Neural progenitor cell (in vitro differentiated cells): ENCODE measurements at regions not wholly inside any gene's neighbourhood (a gene's known extent, or its start where the extent isn't known, plus 50 kb on each side); places are given as distances from the start of the nearest gene placed in this dataset.

Experiments used
- DNase-seq: peaks from one replicate; pipeline ENCODE4 v3.0.0-alpha.2; 2016; ENCODE audit warnings: low spot score
- H2AFZ ChIP-seq: fragments of 200-600 bp; sonication (generic); replicated peaks from 2 replicates; pipeline ENCODE4 v1.6.1; 2016; ENCODE audit warnings: antibody characterized with exemption
- H3F3A ChIP-seq: fragments of 200-600 bp; sonication (generic); 2 replicates; pipeline ENCODE4 v1.6.1; 2016; ENCODE audit warnings: antibody characterized with exemption, low read depth
- H3K27ac ChIP-seq: fragments of 200-600 bp; sonication (generic); 2 replicates; pipeline ENCODE4 v1.5.1; 2016; ENCODE audit warnings: mild to moderate bottlenecking
- H3K27me3 ChIP-seq: fragments of 200-600 bp; sonication (generic); 2 replicates; pipeline ENCODE4 v1.6.1; 2016; ENCODE audit warnings: mild to moderate bottlenecking, moderate library complexity
- H3K36me3 ChIP-seq: fragments of 200-600 bp; sonication (generic); 2 replicates; pipeline ENCODE4 v1.5.1; 2016
- H3K4me1 ChIP-seq: fragments of 200-600 bp; sonication (generic); 2 replicates; pipeline ENCODE4 v1.6.1; 2016; ENCODE audit warnings: mixed run types
- H3K4me2 ChIP-seq: fragments of 200-600 bp; sonication (generic); 2 replicates; pipeline ENCODE4 v1.6.1; 2016
- H3K4me3 ChIP-seq: fragments of 200-600 bp; sonication (generic); 2 replicates; pipeline ENCODE4 v1.5.1; 2016
- H3K79me2 ChIP-seq: fragments of 200-600 bp; sonication (generic); 2 replicates; pipeline ENCODE4 v1.6.1; 2016; ENCODE audit warnings: low read depth
- H3K9ac ChIP-seq: fragments of 200-600 bp; sonication (generic); 2 replicates; pipeline ENCODE4 v1.6.1; 2016
- H3K9me3 ChIP-seq: fragments of 200-600 bp; sonication (generic); 2 replicates; pipeline ENCODE4 v1.5.1; 2016; ENCODE audit warnings: low read depth
- H4K20me1 ChIP-seq: fragments of 200-600 bp; sonication (generic); 2 replicates; pipeline ENCODE4 v1.6.1; 2016; ENCODE audit warnings: low read depth
- H3K27ac Mint-ChIP-seq: 3 replicates; pipeline ENCODE4 v1.8.0; 2021; ENCODE audit warnings: mixed read lengths
- H3K27me3 Mint-ChIP-seq: 2 replicates; pipeline ENCODE4 v1.8.0; 2022; ENCODE audit warnings: low read depth, mild to moderate bottlenecking, inconsistent platforms, moderate library complexity, mixed read lengths; ENCODE audit not compliant: insufficient read depth
- H3K36me3 Mint-ChIP-seq: 3 replicates; pipeline ENCODE4 v1.8.0; 2021; ENCODE audit warnings: mixed read lengths
- H3K4me1 Mint-ChIP-seq: 3 replicates; pipeline ENCODE4 v1.8.0; 2021; ENCODE audit warnings: mixed read lengths
- H3K4me3 Mint-ChIP-seq: 3 replicates; pipeline ENCODE4 v1.8.0; 2021; ENCODE audit warnings: mild to moderate bottlenecking, moderate library complexity, mixed read lengths
- H3K9me3 Mint-ChIP-seq: 3 replicates; pipeline ENCODE4 v1.8.0; 2020; ENCODE audit warnings: mixed read lengths
- CTCF ChIP-seq: fragments of 200-600 bp; sonication (generic); IDR thresholded peaks from 2 replicates; pipeline ENCODE4 v1.5.1; 2017; ENCODE audit warnings: antibody characterized with exemption, mild to moderate bottlenecking
- EZH2 ChIP-seq: fragments of 200-600 bp; sonication (generic); IDR thresholded peaks from 2 replicates; pipeline ENCODE4 v1.6.1; 2017; ENCODE audit warnings: antibody characterized with exemption, mild to moderate bottlenecking, moderate library complexity
- EZH2phosphoT487 ChIP-seq: fragments of 200-600 bp; sonication (generic); IDR thresholded peaks from 2 replicates; pipeline ENCODE4 v1.6.1; 2017; ENCODE audit warnings: antibody characterized with exemption

- no peaks in the 10 kb centered on the region for H3K79me2 ChIP-seq
- no peak overlapping the region for H3K4me2 ChIP-seq
- Mint-ChIP-seq H3K27me3 (no peaks in the 10 kb centered on the region), H3K27ac (no peak overlapping the region), H3K9me3 (no peaks in the 10 kb centered on the region), H3K4me1 (no peaks in the 10 kb centered on the region), H3K4me3 (no peak overlapping the region), H3K36me3 (no peaks in the 10 kb centered on the region)
- H3K9ac ChIP-seq, result no peak overlapping the region
- DNase-seq, result no peak
- no peaks in the 10 kb centered on the region for H3K4me1 ChIP-seq
- H4K20me1 ChIP-seq, result no peaks in the 10 kb centered on the region
- no peaks in the 10 kb centered on the region for H3K27me3 ChIP-seq
- no peak overlapping the region for H3K27ac ChIP-seq
- H2AFZ ChIP-seq, result no peak overlapping the region
- H3F3A ChIP-seq, result no peaks in the 10 kb centered on the region
- no peak overlapping the region for H3K4me3 ChIP-seq
- H3K36me3 ChIP-seq, result no peaks in the 10 kb centered on the region
- no peak for TF ChIP-seq EZH2phosphoT487
- no peak for TF ChIP-seq EZH2
- TF ChIP-seq CTCF, result no peak
- H3K9me3 ChIP-seq, result no peaks in the 10 kb centered on the region
Measured at GRCh38 chr10:61051344-61051743, 107.4 kb upstream of the RHOBTB1 start.

GRCh38 chr10:61050120-61050745 lies 106.2 kb upstream of the RHOBTB1 start:
- no peaks in the 10 kb centered on the region for H3K9me3 ChIP-seq
- H3K4me3 Mint-ChIP-seq, result no peak overlapping the region
- H3F3A ChIP-seq, result no peaks in the 10 kb centered on the region
- no peak for DNase-seq
- H3K9ac ChIP-seq, result no peak overlapping the region
- no peaks in the 10 kb centered on the region for H3K27me3 Mint-ChIP-seq
- no peak overlapping the region for H2AFZ ChIP-seq
- no peak overlapping the region for H3K27ac ChIP-seq
- no peaks in the 10 kb centered on the region for H3K27me3 ChIP-seq
- no peaks in the 10 kb centered on the region for H4K20me1 ChIP-seq
- H3K27ac Mint-ChIP-seq, result no peak overlapping the region
- no peaks in the 10 kb centered on the region for H3K79me2 ChIP-seq
- H3K36me3 ChIP-seq, result no peaks in the 10 kb centered on the region
- H3K4me1 ChIP-seq, result no peaks in the 10 kb centered on the region
- no peak overlapping the region for H3K4me3 ChIP-seq
- no peak overlapping the region for H3K4me2 ChIP-seq
- TF ChIP-seq EZH2phosphoT487 (no peak), CTCF (no peak), EZH2 (no peak)
- H3K4me1 Mint-ChIP-seq, result no peaks in the 10 kb centered on the region
- H3K36me3 Mint-ChIP-seq, result no peaks in the 10 kb centered on the region
- H3K9me3 Mint-ChIP-seq, result no peaks in the 10 kb centered on the region

GRCh38 chr10:61049386-61049785 lies 105.4 kb upstream of the RHOBTB1 start:
- Histone ChIP-seq H3K4me1 (no peaks in the 10 kb centered on the region), H3K36me3 (no peaks in the 10 kb centered on the region), H3F3A (no peaks in the 10 kb centered on the region), H3K9ac (no peak overlapping the region), H3K27ac (no peak overlapping the region), H3K27me3 (no peaks in the 10 kb centered on the region), H4K20me1 (no peaks in the 10 kb centered on the region), H3K79me2 (no peaks in the 10 kb centered on the region), H3K4me2 (no peak overlapping the region), H3K4me3 (no peak overlapping the region), H3K9me3 (no peaks in the 10 kb centered on the region), H2AFZ (no peak overlapping the region)
- H3K36me3 Mint-ChIP-seq, result no peaks in the 10 kb centered on the region
- TF ChIP-seq EZH2, result no peak
- TF ChIP-seq EZH2phosphoT487, result no peak
- no peak for TF ChIP-seq CTCF
- H3K4me3 Mint-ChIP-seq, result no peak overlapping the region
- no peaks in the 10 kb centered on the region for H3K4me1 Mint-ChIP-seq
- H3K9me3 Mint-ChIP-seq, result no peaks in the 10 kb centered on the region
- DNase-seq, result no peak
- H3K27ac Mint-ChIP-seq, result no peak overlapping the region
- H3K27me3 Mint-ChIP-seq, result no peaks in the 10 kb centered on the region
